Prostate gland (tissue), 2 donors: ENCODE measurements at regions not wholly inside any gene's neighbourhood (a gene's known extent, or its start where the extent isn't known, plus 50 kb on each side); places are given as distances from the start of the nearest gene placed in this dataset.

Experiments
- CTCF ChIP-seq, 4 experiments: fragments of 200-600 bp in 2 of 4; fragments of 450-650 bp in 2 of 4; sonication (generic) in 2 of 4; IDR thresholded peaks; 1 replicate in 3 of 4; 2 replicates in 1 of 4; pipeline ENCODE4 v1.5.1; 2016 to 2019; ENCODE audit warnings: antibody characterized with exemption in 4 of 4, mild to moderate bottlenecking in 2 of 4, moderate library complexity in 2 of 4
- POLR2A ChIP-seq: fragments of 450-650 bp; IDR thresholded peaks from one replicate; pipeline ENCODE4 v1.6.1; 2016; ENCODE audit warnings: antibody characterized with exemption, mild to moderate bottlenecking

GRCh38 chr12:25746131-25746530 lies 193.0 kb upstream of the LMNTD1 start:
- no peak for TF ChIP-seq POLR2A
- TF ChIP-seq CTCF (IDR thresholded peaks at IDR 0.05), result no peak
